RWPE1 (cell line): ENCODE measurements at regions not wholly inside any gene's neighbourhood (a gene's known extent, or its start where the extent isn't known, plus 50 kb on each side); places are given as distances from the start of the nearest gene placed in this dataset.

Experiments used
- CTCF ChIA-PET: fragments of 350-600 bp; sonication (Branson Sonifier 250); formaldehyde crosslinking; extraction: SDS; loops from one replicate; lab custom pipeline; 2021; lab: Yijun Ruan, JAX
- POLR2A ChIA-PET: fragments of 400-600 bp; formaldehyde crosslinking; extraction: SDS; loops from one replicate; lab custom pipeline; 2020; ENCODE audit warnings: antibody characterized with exemption; ENCODE audit not compliant: low non-redundant PET; lab: Yijun Ruan, JAX
- DNase-seq: peaks from one replicate; pipeline ENCODE4 v3.0.0; 2012; ENCODE audit warnings: low spot score
- H3K27ac ChIP-seq: fragments of 450-650 bp; 2 replicates; pipeline ENCODE4 v1.5.1; 2017
- TF ChIP-seq, protein P1 (sequence below): fragments of 450-650 bp; conservative IDR thresholded peaks from 2 replicates; pipeline ENCODE4 v1.5.1; 2017; ENCODE audit warnings: low read depth, mild to moderate bottlenecking

DNA sequence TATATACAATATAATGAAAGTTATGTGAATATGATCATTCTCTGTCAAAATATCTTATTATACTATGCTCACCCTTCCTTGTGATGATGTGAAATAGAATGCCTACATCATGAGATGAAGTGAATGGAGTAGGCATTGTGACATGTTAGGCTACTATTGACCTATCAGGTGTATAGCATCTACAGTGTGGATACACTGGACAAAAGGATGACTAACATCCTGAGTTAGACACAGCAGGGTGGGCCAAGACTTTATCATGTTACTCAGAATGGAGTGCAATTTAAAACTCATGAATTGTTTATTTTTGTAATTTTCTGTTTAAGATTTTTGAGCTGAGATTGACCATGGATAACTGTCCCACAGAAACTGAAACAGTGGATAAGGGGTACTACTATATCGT is 53.4 kb upstream of the NAV3 start:
- CTCF ChIA-PET, result no interaction called here

DNA sequence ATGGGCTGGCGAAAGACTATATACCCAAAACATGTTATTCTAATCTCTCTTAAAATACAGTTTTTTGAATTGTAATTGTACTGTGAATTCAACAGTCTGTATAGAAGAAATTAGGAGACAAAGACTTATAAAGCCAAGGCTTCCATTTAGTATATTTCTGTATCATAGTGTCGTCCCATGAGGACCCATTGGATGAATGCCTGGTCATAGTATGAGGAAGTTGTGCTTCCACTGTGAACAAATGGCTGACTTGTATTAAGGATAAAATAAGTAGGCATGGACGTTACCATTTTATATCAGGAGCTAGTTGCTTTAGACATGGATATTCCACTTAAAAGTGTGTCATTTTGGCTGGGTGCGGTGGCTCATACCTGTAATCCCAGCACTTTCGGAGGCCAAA is 55.9 kb upstream of the NAV3 start:
- POLR2A ChIA-PET, result no interaction called here
- CTCF ChIA-PET, result no interaction called here
- no peak for DNase-seq
- TF ChIP-seq, protein P1, sequence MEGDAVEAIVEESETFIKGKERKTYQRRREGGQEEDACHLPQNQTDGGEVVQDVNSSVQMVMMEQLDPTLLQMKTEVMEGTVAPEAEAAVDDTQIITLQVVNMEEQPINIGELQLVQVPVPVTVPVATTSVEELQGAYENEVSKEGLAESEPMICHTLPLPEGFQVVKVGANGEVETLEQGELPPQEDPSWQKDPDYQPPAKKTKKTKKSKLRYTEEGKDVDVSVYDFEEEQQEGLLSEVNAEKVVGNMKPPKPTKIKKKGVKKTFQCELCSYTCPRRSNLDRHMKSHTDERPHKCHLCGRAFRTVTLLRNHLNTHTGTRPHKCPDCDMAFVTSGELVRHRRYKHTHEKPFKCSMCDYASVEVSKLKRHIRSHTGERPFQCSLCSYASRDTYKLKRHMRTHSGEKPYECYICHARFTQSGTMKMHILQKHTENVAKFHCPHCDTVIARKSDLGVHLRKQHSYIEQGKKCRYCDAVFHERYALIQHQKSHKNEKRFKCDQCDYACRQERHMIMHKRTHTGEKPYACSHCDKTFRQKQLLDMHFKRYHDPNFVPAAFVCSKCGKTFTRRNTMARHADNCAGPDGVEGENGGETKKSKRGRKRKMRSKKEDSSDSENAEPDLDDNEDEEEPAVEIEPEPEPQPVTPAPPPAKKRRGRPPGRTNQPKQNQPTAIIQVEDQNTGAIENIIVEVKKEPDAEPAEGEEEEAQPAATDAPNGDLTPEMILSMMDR, result no peak
- H3K27ac ChIP-seq, result no peak overlapping the region

More for the DNA sequence above, 53.4 kb upstream of the NAV3 start:
- TF ChIP-seq, protein P1, result no peak
- POLR2A ChIA-PET, result no interaction called here
- no peak overlapping the region for H3K27ac ChIP-seq
- DNase-seq, result no peak

DNA sequence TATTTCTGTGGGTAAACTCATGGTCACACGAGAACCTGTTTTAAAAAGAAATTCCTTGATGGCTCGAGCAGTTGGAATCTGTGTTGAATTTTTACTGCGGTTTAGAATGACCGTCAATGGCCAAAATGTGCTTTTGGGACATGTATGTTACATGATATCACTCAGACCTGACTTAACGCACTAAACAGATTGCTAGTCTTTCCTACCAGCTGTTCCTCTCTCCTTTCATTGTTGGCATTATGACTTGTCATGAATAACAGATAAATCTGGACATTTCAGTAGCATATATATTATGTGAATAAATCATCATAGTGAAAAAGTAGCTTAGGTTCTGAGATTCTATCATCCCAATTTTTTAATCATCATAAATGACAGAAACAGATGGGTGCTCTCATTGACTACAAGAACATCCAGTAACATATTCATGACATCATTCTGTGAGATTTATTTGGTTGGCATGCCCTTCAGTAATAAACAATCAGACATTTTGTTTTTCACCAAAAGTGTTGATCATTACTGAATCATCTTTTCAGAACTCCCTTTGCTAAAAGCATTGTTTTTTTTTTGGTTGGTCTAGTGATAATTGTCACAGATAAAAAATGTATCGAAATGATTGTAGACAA is 57.9 kb upstream of the NAV3 start:
- H3K27ac ChIP-seq, result no peak overlapping the region
- ChIA-PET CTCF (no interaction called here), POLR2A (no interaction called here)
- TF ChIP-seq, protein P1, result no peak
- no peak for DNase-seq

DNA sequence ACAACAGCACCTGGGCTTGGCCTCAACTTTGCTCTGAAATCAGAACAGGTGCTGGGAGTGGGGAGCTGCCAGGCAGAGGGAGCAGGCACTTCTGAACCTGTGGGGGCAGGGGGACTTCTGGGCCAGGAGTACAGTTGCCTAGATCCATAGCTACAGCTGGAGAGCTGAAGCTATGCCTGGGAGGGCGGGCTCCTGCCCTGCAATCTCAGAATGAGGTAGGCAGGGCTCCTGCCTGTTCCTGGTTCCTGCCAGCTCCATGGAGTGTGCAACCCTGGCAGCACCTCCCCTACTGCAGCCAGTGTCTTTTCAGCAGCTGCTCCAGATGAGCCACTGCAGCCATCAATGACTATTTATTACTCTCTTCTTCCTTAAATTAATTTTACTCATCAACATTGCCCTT is 62.1 kb upstream of the NAV3 start:
- POLR2A ChIA-PET, result no interaction called here
- TF ChIP-seq, protein P1, result no peak
- no peak overlapping the region for H3K27ac ChIP-seq
- CTCF ChIA-PET, result no interaction called here
- DNase-seq, result no peak

DNA sequence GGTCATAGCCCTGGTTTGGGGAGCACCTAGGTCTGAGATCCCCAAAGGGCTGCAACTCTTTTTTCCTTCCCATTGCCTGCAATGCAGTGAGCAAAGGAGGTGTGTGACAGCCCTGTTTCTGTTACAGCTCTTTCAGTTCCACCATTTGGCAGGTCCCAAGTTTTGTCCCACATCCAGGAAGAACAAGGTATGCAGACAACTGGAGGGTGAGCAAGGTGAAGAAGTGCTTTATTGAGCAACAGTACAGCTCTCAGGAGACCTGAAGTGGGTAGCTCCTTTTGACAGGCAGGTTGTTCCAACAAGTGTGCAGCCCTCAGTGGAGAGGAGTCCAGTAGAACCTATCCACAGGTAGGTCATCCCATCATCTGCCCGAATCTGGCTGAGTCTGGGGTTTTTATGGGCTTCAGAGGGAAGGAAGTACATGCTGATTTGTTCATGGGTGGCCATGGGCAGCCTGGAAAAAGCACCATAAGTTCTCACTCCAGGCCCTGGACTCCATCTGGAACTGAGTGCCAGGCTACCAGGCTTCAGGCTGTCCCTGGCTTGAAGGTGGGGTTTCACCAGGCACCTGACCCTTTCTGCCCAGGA is 62.8 kb upstream of the NAV3 start:
- CTCF ChIA-PET, result no interaction called here
- POLR2A ChIA-PET, result no interaction called here
- TF ChIP-seq, protein P1, result no peak
- no peak for DNase-seq
- no peak overlapping the region for H3K27ac ChIP-seq

DNA sequence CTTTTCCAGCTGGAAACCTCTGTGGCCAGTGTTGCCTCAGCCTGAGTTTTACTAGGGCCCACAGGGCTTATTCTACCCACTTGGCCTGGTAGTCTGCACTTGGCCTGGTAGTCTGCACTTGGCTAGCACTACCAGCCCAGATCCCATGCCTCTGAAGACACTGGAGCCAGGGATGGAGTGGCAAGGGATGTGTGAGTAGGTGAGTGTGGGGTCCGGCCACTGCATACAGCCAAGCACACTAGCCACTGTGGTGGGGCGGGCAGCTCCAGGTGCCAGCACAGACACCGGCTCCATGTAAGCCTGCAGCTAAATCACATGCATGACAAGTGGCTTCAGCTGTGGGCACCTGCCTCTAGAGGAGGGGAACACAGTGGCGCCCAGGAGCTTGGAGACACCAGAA is 63.4 kb upstream of the NAV3 start:
- H3K27ac ChIP-seq, result no peak overlapping the region
- DNase-seq, result no peak
- ChIA-PET CTCF (no interaction called here), POLR2A (no interaction called here)
- TF ChIP-seq, protein P1, result no peak
